ENCODE measurements at regions not wholly inside any gene's neighbourhood (a gene's known extent, or its start where the extent isn't known, plus 50 kb on each side); places are given as distances from the start of the nearest gene placed in this dataset.
"Not testable (repeated sequence)": the region's sequence is repeated elsewhere in the genome, so short reads cannot be mapped to it uniquely, and the experiment has no call there.

GRCh38 chr1:186775881-186776560 is 52.7 kb upstream of the PLA2G4A start:
- no peak for DNase-seq (ENCODE audit: insufficient read length, low spot score)
- TF ChIP-seq POLR2A (IDR thresholded peaks at IDR 0.05; ENCODE audit: low read depth, low read length) (no peak), SPI1 (IDR thresholded peaks at IDR 0.05; ENCODE audit: low read depth, low read length) (peak; percentile 59)
- FAIRE-seq: no peak

GRCh38 chr1:186775036-186775435 is 53.7 kb upstream of the PLA2G4A start:
- DNase-seq (ENCODE audit: insufficient read length, low spot score) (no peak), FAIRE-seq (no peak)
- TF ChIP-seq POLR2A (IDR thresholded peaks at IDR 0.05; ENCODE audit: low read depth, low read length) (no peak), POLR2AphosphoS5 (IDR thresholded peaks at IDR 0.05; ENCODE audit: low read depth, low read length) (no peak), PAX5 (IDR thresholded peaks at IDR 0.05; ENCODE audit: insufficient read depth, low read length, severe bottlenecking) (no peak), SPI1 (IDR thresholded peaks at IDR 0.05; ENCODE audit: low read depth, low read length) (no peak), TAF1 (IDR thresholded peaks at IDR 0.05; ENCODE audit: low read depth, low read length) (no peak), POU2F2 (IDR thresholded peaks at IDR 0.05; ENCODE audit: low read depth, low read length) (no peak)

GRCh38 chr1:186772228-186772627 is 56.5 kb upstream of the PLA2G4A start:
- TF ChIP-seq POU2F2 (IDR thresholded peaks at IDR 0.05; ENCODE audit: low read depth, low read length): no peak
- TF ChIP-seq SPI1 (IDR thresholded peaks at IDR 0.05; ENCODE audit: low read depth, low read length): no peak
- TF ChIP-seq TAF1 (IDR thresholded peaks at IDR 0.05; ENCODE audit: low read depth, low read length): no peak
- no peak for TF ChIP-seq POLR2A (IDR thresholded peaks at IDR 0.05; ENCODE audit: low read depth, low read length)
- no peak for TF ChIP-seq POLR2AphosphoS5 (IDR thresholded peaks at IDR 0.05; ENCODE audit: low read depth, low read length)
- no peak for TF ChIP-seq PAX5 (IDR thresholded peaks at IDR 0.05; ENCODE audit: insufficient read depth, low read length, severe bottlenecking)
- no peak for FAIRE-seq
- DNase-seq (ENCODE audit: insufficient read length, low spot score): no peak

- FAIRE-seq (no peak), DNase-seq (ENCODE audit: insufficient read length, low spot score) (no peak)
- TF ChIP-seq POU2F2 (IDR thresholded peaks at IDR 0.05; ENCODE audit: low read depth, low read length): no peak
- no peak for TF ChIP-seq SPI1 (IDR thresholded peaks at IDR 0.05; ENCODE audit: low read depth, low read length)
- TF ChIP-seq PAX5 (IDR thresholded peaks at IDR 0.05; ENCODE audit: insufficient read depth, low read length, severe bottlenecking): no peak
- TF ChIP-seq POLR2A (IDR thresholded peaks at IDR 0.05; ENCODE audit: low read depth, low read length): no peak
- no peak for TF ChIP-seq POLR2AphosphoS5 (IDR thresholded peaks at IDR 0.05; ENCODE audit: low read depth, low read length)
Observed at GRCh38 chr1:186770421-186770820, 58.3 kb upstream of the PLA2G4A start.

GRCh38 chr1:186768906-186769305 is 59.8 kb upstream of the PLA2G4A start:
- DNase-seq (ENCODE audit: insufficient read length, low spot score) (peak; percentile 5), FAIRE-seq (peak; percentile 26)

GRCh38 chr1:186765446-186765845 is 63.3 kb upstream of the PLA2G4A start:
- FAIRE-seq (no peak), DNase-seq (ENCODE audit: insufficient read length, low spot score) (no peak)
- TF ChIP-seq POLR2A (IDR thresholded peaks at IDR 0.05; ENCODE audit: low read depth, low read length) (no peak), POLR2AphosphoS5 (IDR thresholded peaks at IDR 0.05; ENCODE audit: low read depth, low read length) (no peak), PAX5 (IDR thresholded peaks at IDR 0.05; ENCODE audit: insufficient read depth, low read length, severe bottlenecking) (no peak), SPI1 (IDR thresholded peaks at IDR 0.05; ENCODE audit: low read depth, low read length) (no peak), TAF1 (IDR thresholded peaks at IDR 0.05; ENCODE audit: low read depth, low read length) (no peak), POU2F2 (IDR thresholded peaks at IDR 0.05; ENCODE audit: low read depth, low read length) (no peak)

More at GRCh38 chr1:186768906-186769305, 59.8 kb upstream of the PLA2G4A start:
- TF ChIP-seq SPI1 (IDR thresholded peaks at IDR 0.05; ENCODE audit: low read depth, low read length): peak; percentile 96
- no peak for TF ChIP-seq POLR2A (IDR thresholded peaks at IDR 0.05; ENCODE audit: low read depth, low read length)
- no peak for TF ChIP-seq POU2F2 (IDR thresholded peaks at IDR 0.05; ENCODE audit: low read depth, low read length)
- no peak for TF ChIP-seq PAX5 (IDR thresholded peaks at IDR 0.05; ENCODE audit: insufficient read depth, low read length, severe bottlenecking)
- no peak for TF ChIP-seq TAF1 (IDR thresholded peaks at IDR 0.05; ENCODE audit: low read depth, low read length)
- no peak for TF ChIP-seq POLR2AphosphoS5 (IDR thresholded peaks at IDR 0.05; ENCODE audit: low read depth, low read length)

GRCh38 chr1:186763107-186763506 is 65.6 kb upstream of the PLA2G4A start:
- TF ChIP-seq SPI1 (IDR thresholded peaks at IDR 0.05; ENCODE audit: low read depth, low read length) (no peak), POLR2A (IDR thresholded peaks at IDR 0.05; ENCODE audit: low read depth, low read length) (no peak), TAF1 (IDR thresholded peaks at IDR 0.05; ENCODE audit: low read depth, low read length) (no peak), PAX5 (IDR thresholded peaks at IDR 0.05; ENCODE audit: insufficient read depth, low read length, severe bottlenecking) (no peak), POU2F2 (IDR thresholded peaks at IDR 0.05; ENCODE audit: low read depth, low read length) (no peak), POLR2AphosphoS5 (IDR thresholded peaks at IDR 0.05; ENCODE audit: low read depth, low read length) (no peak)
- FAIRE-seq: peak; percentile 86

GRCh38 chr1:186762653-186763052 is 66.1 kb upstream of the PLA2G4A start:
- FAIRE-seq (no peak), DNase-seq (ENCODE audit: insufficient read length, low spot score) (no peak)
- TF ChIP-seq POU2F2 (IDR thresholded peaks at IDR 0.05; ENCODE audit: low read depth, low read length) (no peak), SPI1 (IDR thresholded peaks at IDR 0.05; ENCODE audit: low read depth, low read length) (no peak), POLR2A (IDR thresholded peaks at IDR 0.05; ENCODE audit: low read depth, low read length) (no peak), POLR2AphosphoS5 (IDR thresholded peaks at IDR 0.05; ENCODE audit: low read depth, low read length) (no peak), PAX5 (IDR thresholded peaks at IDR 0.05; ENCODE audit: insufficient read depth, low read length, severe bottlenecking) (no peak), TAF1 (IDR thresholded peaks at IDR 0.05; ENCODE audit: low read depth, low read length) (no peak)

More at GRCh38 chr1:186763107-186763506, 65.6 kb upstream of the PLA2G4A start:
- DNase-seq (ENCODE audit: insufficient read length, low spot score): no peak

GRCh38 chr1:186761358-186761757 is 67.4 kb upstream of the PLA2G4A start:
- no peak for FAIRE-seq
- no peak for TF ChIP-seq POU2F2 (IDR thresholded peaks at IDR 0.05; ENCODE audit: low read depth, low read length)
- TF ChIP-seq TAF1 (IDR thresholded peaks at IDR 0.05; ENCODE audit: low read depth, low read length): no peak
- TF ChIP-seq SPI1 (IDR thresholded peaks at IDR 0.05; ENCODE audit: low read depth, low read length): peak; percentile 67
- no peak for DNase-seq (ENCODE audit: insufficient read length, low spot score)

GRCh38 chr1:186760446-186760845 is 68.3 kb upstream of the PLA2G4A start:
- FAIRE-seq: peak; percentile 41

GRCh38 chr1:186758896-186759606 is 69.7 kb upstream of the PLA2G4A start:
- DNase-seq (ENCODE audit: insufficient read length, low spot score); FAIRE-seq: not testable (repeated sequence)

More at GRCh38 chr1:186760446-186760845, 68.3 kb upstream of the PLA2G4A start:
- TF ChIP-seq POLR2A (IDR thresholded peaks at IDR 0.05; ENCODE audit: low read depth, low read length): no peak
- no peak for TF ChIP-seq POU2F2 (IDR thresholded peaks at IDR 0.05; ENCODE audit: low read depth, low read length)
- no peak for TF ChIP-seq TAF1 (IDR thresholded peaks at IDR 0.05; ENCODE audit: low read depth, low read length)
- TF ChIP-seq POLR2AphosphoS5 (IDR thresholded peaks at IDR 0.05; ENCODE audit: low read depth, low read length): no peak
- no peak for DNase-seq (ENCODE audit: insufficient read length, low spot score)

All from GM12891 (cell line).